Posterior cingulate gyrus (tissue), 11 donors: ENCODE measurements at regions not wholly inside any gene's neighbourhood (a gene's known extent, or its start where the extent isn't known, plus 50 kb on each side); places are given as distances from the start of the nearest gene placed in this dataset.
A peak's percentile ranks its signal among the peaks of the same experiment; 100 is the strongest.
"Not testable (repeated sequence)": the region's sequence is repeated elsewhere in the genome, so short reads cannot be mapped to it uniquely, and the experiment has no call there.

Experiments used
- DNase-seq, 10 donors: peaks; one replicate each; pipeline versions ENCODE4 v3.0.0 to v3.0.0-alpha.2; 2020 to 2021; ENCODE audit warnings: mixed read lengths in 3 of 10
- intact Hi-C: fragments of 100-400 bp; cut with DNase I; formaldehyde crosslinking; loops from one replicate; pipeline ENCODE4 v1.15.1; 2023

GRCh38 chr7:86214734-86215133 is 429.0 kb upstream of the GRM3 start:
- intact Hi-C loops = no loop called here
- no peak for DNase-seq

GRCh38 chr7:86212976-86213375 is 430.7 kb upstream of the GRM3 start:
- DNase-seq = peak in 1 of 10 donors; percentile 31
- intact Hi-C loops = no loop called here

GRCh38 chr7:86209036-86209435 is 434.7 kb upstream of the GRM3 start:
- intact Hi-C loops = no loop called here
- peak in 1 of 10 donors; percentile 43 for DNase-seq

GRCh38 chr7:86207740-86208139 is 436.0 kb upstream of the GRM3 start:
- intact Hi-C loops = no loop called here
- peak in 1 of 10 donors; percentile 51 for DNase-seq

GRCh38 chr7:86202833-86203232 is 440.9 kb upstream of the GRM3 start:
- intact Hi-C loops = no loop called here
- peak in 1 of 10 donors; percentile 62 for DNase-seq

- peak in 1 of 10 donors; percentile 56 for DNase-seq
- intact Hi-C loops = no loop called here
Measured at GRCh38 chr7:86201767-86202166, 441.9 kb upstream of the GRM3 start.

- intact Hi-C loops = no loop called here
- DNase-seq = no peak
Measured at GRCh38 chr7:86199881-86200614, 443.7 kb upstream of the GRM3 start.

GRCh38 chr7:86190351-86190750 is 453.4 kb upstream of the GRM3 start:
- no peak for DNase-seq
- intact Hi-C loops = no loop called here

GRCh38 chr7:86181474-86181873 is 462.2 kb upstream of the GRM3 start:
- intact Hi-C loops = no loop called here
- no peak for DNase-seq

GRCh38 chr7:86164827-86165226 is 478.9 kb upstream of the GRM3 start:
- DNase-seq = no peak

GRCh38 chr7:86158111-86158510 is 485.6 kb upstream of the GRM3 start:
- intact Hi-C loops = no loop called here

More at GRCh38 chr7:86164827-86165226, 478.9 kb upstream of the GRM3 start:
- intact Hi-C loops = no loop called here

GRCh38 chr7:86155623-86156022 is 488.1 kb upstream of the GRM3 start:
- intact Hi-C loops = no loop called here

More at GRCh38 chr7:86158111-86158510, 485.6 kb upstream of the GRM3 start:
- DNase-seq = peak in 2 of 10 donors; percentile 21 to 23

GRCh38 chr7:86152926-86153325 is 490.8 kb upstream of the GRM3 start:
- intact Hi-C loops = no loop called here
- no peak for DNase-seq

More at GRCh38 chr7:86155623-86156022, 488.1 kb upstream of the GRM3 start:
- DNase-seq = no peak

GRCh38 chr7:86149024-86149665 is 494.6 kb upstream of the GRM3 start:
- no peak for DNase-seq

GRCh38 chr7:86148501-86148900 is 495.2 kb upstream of the GRM3 start:
- intact Hi-C loops = no loop called here
- DNase-seq = no peak

More at GRCh38 chr7:86149024-86149665, 494.6 kb upstream of the GRM3 start:
- intact Hi-C loops = no loop called here

- intact Hi-C loops = no loop called here
- DNase-seq = no peak
Measured at GRCh38 chr7:86137343-86137742, 506.4 kb upstream of the GRM3 start.

- intact Hi-C loops = no loop called here
- DNase-seq = peak in 2 of 10 donors; percentile 40 to 48
Measured at GRCh38 chr7:86130268-86130667, 513.4 kb upstream of the GRM3 start.

- DNase-seq = no peak
- intact Hi-C loops = no loop called here
Measured at GRCh38 chr7:86123476-86123875, 520.2 kb upstream of the GRM3 start.

- intact Hi-C loops = no loop called here
- DNase-seq = no peak
Measured at GRCh38 chr7:86094166-86094669, 549.5 kb upstream of the GRM3 start.

GRCh38 chr7:86091369-86091768 is 552.3 kb upstream of the GRM3 start:
- no peak for DNase-seq
- intact Hi-C loops = no loop called here

- DNase-seq = no peak
- intact Hi-C loops = no loop called here
Measured at GRCh38 chr7:86089455-86089854, 554.3 kb upstream of the GRM3 start.

- intact Hi-C loops = not testable (repeated sequence)
Measured at GRCh38 chr7:86064572-86064971, 579.1 kb upstream of the GRM3 start.

More at GRCh38 chr7:86064572-86064971, 579.1 kb upstream of the GRM3 start:
- DNase-seq = not testable (repeated sequence)
